H1 (cell line): ENCODE measurements at regions not wholly inside any gene's neighbourhood (a gene's known extent, or its start where the extent isn't known, plus 50 kb on each side); places are given as distances from the start of the nearest gene placed in this dataset.

ENCODE experiments used
- CTCF ChIA-PET: fragments of 300-600 bp; sonication (Branson Sonifier 250); formaldehyde crosslinking; loops from one replicate; lab custom pipeline; 2021; ENCODE audit not compliant: partially characterized antibody; lab: Charles Lee
- POLR2A ChIA-PET: fragments of 300-600 bp; sonication (Branson Sonifier 250); formaldehyde crosslinking; loops from one replicate; lab custom pipeline; 2021; ENCODE audit warnings: inconsistent platforms; ENCODE audit not compliant: partially characterized antibody; lab: Charles Lee
- DNase-seq, 2 experiments: peaks; one replicate each; pipeline versions ENCODE4 v3.0.0 to v3.0.0-alpha.2; 2010 to 2022; ENCODE audit warnings: low spot score in 2 of 2, low read depth in 1 of 2, mixed read lengths in 1 of 2
- FAIRE-seq: peaks from 2 replicates; lab custom pipeline; 2011; peaks lifted over from hg19 to GRCh38; lab: Jason Lieb, UNC
- H2AFZ ChIP-seq: 2 replicates; pipeline ENCODE4 v1.8.1; 2012; ENCODE audit warnings: low read length, inconsistent platforms
- H2AK5ac ChIP-seq: 2 replicates; pipeline ENCODE4 v1.6.1; 2013; ENCODE audit warnings: low read depth, low read length
- H2BK120ac ChIP-seq: replicated peaks from 2 replicates; pipeline ENCODE3; 2013; ENCODE audit warnings: low read depth, low read length, inconsistent platforms
- H2BK12ac ChIP-seq: 2 replicates; pipeline ENCODE4 v1.6.1; 2013; ENCODE audit warnings: low read depth, low read length
- H2BK15ac ChIP-seq: 2 replicates; pipeline ENCODE4 v1.6.1; 2013; ENCODE audit warnings: low read length
- H2BK20ac ChIP-seq: 2 replicates; pipeline ENCODE4 v1.6.1; 2013; ENCODE audit warnings: low read length
- H2BK5ac ChIP-seq: 2 replicates; pipeline ENCODE4 v1.6.1; 2013; ENCODE audit warnings: low read depth, low read length
- H3K14ac ChIP-seq: 2 replicates; pipeline ENCODE4 v1.6.1; 2013; ENCODE audit warnings: inconsistent platforms; ENCODE audit not compliant: insufficient read length
- H3K18ac ChIP-seq: 2 replicates; pipeline ENCODE4 v1.6.1; 2013; ENCODE audit warnings: low read length; ENCODE audit errors: extremely low read depth
- H3K23ac ChIP-seq: 2 replicates; pipeline ENCODE4 v1.6.1; 2013; ENCODE audit warnings: inconsistent platforms; ENCODE audit not compliant: insufficient read length
- H3K23me2 ChIP-seq: 2 replicates; pipeline ENCODE4 v1.6.1; 2013; ENCODE audit warnings: low read depth, low read length
- H3K27ac ChIP-seq: 2 replicates; pipeline ENCODE4 v1.6.1; 2011; ENCODE audit warnings: low read depth, low read length, inconsistent platforms
- H3K27me3 ChIP-seq, 4 experiments: replicated peaks in 1 of 4; 1 replicate in 1 of 4; 2 replicates in 3 of 4; pipeline versions ENCODE4 v1.6.1 to v1.8.1; 2011 to 2013; ENCODE audit warnings: low read length in 3 of 4, mild to moderate bottlenecking in 3 of 4, inconsistent platforms in 2 of 4, mixed read lengths in 2 of 4, moderate library complexity in 1 of 4; ENCODE audit not compliant: control insufficient read depth in 3 of 4, insufficient read depth in 3 of 4; ENCODE audit errors: extremely low read depth in 1 of 4
- H3K36me3 ChIP-seq, 4 experiments: 2 replicates each; pipeline versions ENCODE4 v1.6.1 to v1.8.1; 2011 to 2013; ENCODE audit warnings: mild to moderate bottlenecking in 4 of 4, low read length in 3 of 4, moderate library complexity in 2 of 4, control low read depth in 1 of 4, inconsistent platforms in 1 of 4; ENCODE audit not compliant: insufficient read depth in 4 of 4, control insufficient read depth in 2 of 4
- H3K4ac ChIP-seq: replicated peaks from 2 replicates; pipeline ENCODE3; 2013; ENCODE audit warnings: low read length, low read depth, mixed read lengths, inconsistent platforms; ENCODE audit not compliant: insufficient read length
- H3K4me1 ChIP-seq, 4 experiments: replicated peaks in 1 of 4; 1 replicate in 1 of 4; 2 replicates in 3 of 4; pipeline versions ENCODE4 v1.6.1 to v1.8.1; 2011 to 2013; ENCODE audit warnings: low read length in 3 of 4, inconsistent platforms in 2 of 4, mixed read lengths in 1 of 4; ENCODE audit not compliant: insufficient read depth in 4 of 4, control insufficient read depth in 3 of 4
- H3K4me2 ChIP-seq, 2 experiments: 2 replicates each; pipeline versions ENCODE4 v1.6.1 to v1.8.1; 2011 to 2013; ENCODE audit warnings: low read depth in 2 of 2, low read length in 2 of 2, control low read depth in 1 of 2, inconsistent platforms in 1 of 2, mild to moderate bottlenecking in 1 of 2; ENCODE audit not compliant: insufficient read depth in 1 of 2
- H3K4me3 ChIP-seq, 4 experiments: fragments of 200-600, 300-600 bp in 1 of 4; sonication (generic), shearing (Covaris generic), sonication (Bioruptor Twin) in 1 of 4; 2 replicates each; pipeline versions ENCODE4 v1.5.1 to v1.8.1; 2011 to 2016; ENCODE audit warnings: low read length in 4 of 4, low read depth in 3 of 4, control low read depth in 2 of 4, inconsistent platforms in 2 of 4, mild to moderate bottlenecking in 2 of 4, mixed read lengths in 1 of 4, moderate library complexity in 1 of 4; ENCODE audit not compliant: insufficient read depth in 2 of 4; ENCODE audit errors: extremely low read depth in 1 of 4
- H3K56ac ChIP-seq: replicated peaks from 2 replicates; pipeline ENCODE3; 2013; ENCODE audit warnings: low read depth, mild to moderate bottlenecking, mixed read lengths, low read length, inconsistent platforms; ENCODE audit not compliant: insufficient read length
- H3K79me1 ChIP-seq: 2 replicates; pipeline ENCODE4 v1.6.1; 2013; ENCODE audit warnings: low read depth, low read length, control low read depth
- H3K79me2 ChIP-seq, 2 experiments: 2 replicates each; pipeline versions ENCODE4 v1.6.1 to v1.8.1; 2012 to 2013; ENCODE audit warnings: low read length in 2 of 2, mild to moderate bottlenecking in 2 of 2, inconsistent platforms in 1 of 2; ENCODE audit not compliant: insufficient read depth in 2 of 2, control insufficient read depth in 1 of 2
- H3K9ac ChIP-seq, 4 experiments: replicated peaks in 1 of 4; 1 replicate in 1 of 4; 2 replicates in 3 of 4; pipeline versions ENCODE4 v1.6.1 to v1.8.1; 2011 to 2013; ENCODE audit warnings: low read depth in 3 of 4, low read length in 3 of 4, control low read depth in 2 of 4, mild to moderate bottlenecking in 2 of 4, moderate library complexity in 2 of 4, inconsistent platforms in 1 of 4; ENCODE audit errors: extremely low read depth in 1 of 4
- H3K9me3 ChIP-seq, 2 experiments: 2 replicates each; pipeline versions ENCODE4 v1.6.1 to v1.8.1; 2012 to 2013; ENCODE audit warnings: mild to moderate bottlenecking in 2 of 2, moderate library complexity in 2 of 2, control low read depth in 1 of 2, inconsistent platforms in 1 of 2, low read depth in 1 of 2, low read length in 1 of 2, mixed read lengths in 1 of 2; ENCODE audit not compliant: insufficient read depth in 2 of 2
- H4K20me1 ChIP-seq, 2 experiments: replicated peaks in 1 of 2; 2 replicates each; pipeline versions ENCODE3 to v1.8.1; 2011 to 2013; ENCODE audit warnings: inconsistent platforms in 2 of 2, low read length in 2 of 2, mild to moderate bottlenecking in 1 of 2; ENCODE audit not compliant: insufficient read depth in 2 of 2, control insufficient read depth in 1 of 2
- H4K5ac ChIP-seq: 2 replicates; pipeline ENCODE4 v1.6.1; 2013; ENCODE audit warnings: low read length, low read depth, mixed read lengths, inconsistent platforms; ENCODE audit not compliant: insufficient read length
- H4K8ac ChIP-seq: 2 replicates; pipeline ENCODE4 v1.8.0; 2013; ENCODE audit warnings: mild to moderate bottlenecking, moderate library complexity, low read length, inconsistent platforms; ENCODE audit not compliant: insufficient read depth; ENCODE audit errors: extremely low read depth
- H4K91ac ChIP-seq: replicated peaks from 2 replicates; pipeline ENCODE3; 2013; ENCODE audit warnings: low read length, mixed read lengths, inconsistent platforms; ENCODE audit not compliant: insufficient read length
- BACH1 ChIP-seq: IDR thresholded peaks from 2 replicates; pipeline ENCODE4 v1.6.1; 2012; ENCODE audit warnings: low read length, improper control_type of control experiment
- MAFK ChIP-seq: IDR thresholded peaks from 2 replicates; pipeline ENCODE4 v1.6.1; 2012; ENCODE audit warnings: low read depth, mild to moderate bottlenecking, improper control_type of control experiment, low read length
- NANOG ChIP-seq: IDR thresholded peaks from 2 replicates; pipeline ENCODE4 v1.6.1; 2011; ENCODE audit warnings: low read length, low read depth, mild to moderate bottlenecking, inconsistent platforms; ENCODE audit not compliant: insufficient read depth, poor library complexity, severe bottlenecking
- NRF1 ChIP-seq: IDR thresholded peaks from 2 replicates; pipeline ENCODE4 v1.6.1; 2011; ENCODE audit warnings: mild to moderate bottlenecking, low read depth, low read length, improper control_type of control experiment
- RFX5 ChIP-seq: IDR thresholded peaks from 2 replicates; pipeline ENCODE4 v1.6.1; 2011; ENCODE audit warnings: low read depth, low read length, improper control_type of control experiment, borderline replicate concordance
- SIX5 ChIP-seq: IDR thresholded peaks from 2 replicates; pipeline ENCODE4 v1.6.1; 2011; ENCODE audit warnings: mild to moderate bottlenecking, low read depth, low read length
- TBP ChIP-seq: IDR thresholded peaks from 2 replicates; pipeline ENCODE4 v1.6.1; 2011; ENCODE audit warnings: low read depth, low read length, improper control_type of control experiment
- ZNF274 ChIP-seq: IDR thresholded peaks from 2 replicates; pipeline ENCODE4 v1.7.0; 2012; ENCODE audit warnings: low read length, borderline replicate concordance; ENCODE audit errors: extremely low read depth

- Histone ChIP-seq H3K4me2 (no peak overlapping the region), H2BK120ac (no peak overlapping the region), H2BK5ac (no peak overlapping the region), H3K4ac (no peak overlapping the region), H2BK15ac (no peak overlapping the region), H3K23me2 (no peaks in the 10 kb centered on the region), H4K5ac (no peak overlapping the region), H3K23ac (no peak overlapping the region), H3K9ac (no peak overlapping the region), H3K14ac (no peak overlapping the region), H4K91ac (no peak overlapping the region), H3K56ac (no peak overlapping the region), H3K4me1 (no peaks in the 10 kb centered on the region), H3K27me3 (no peaks in the 10 kb centered on the region), H2AK5ac (no peak overlapping the region), H2BK20ac (no peak overlapping the region), H3K9me3 (peaks cover 9 to 10% of the 10 kb centered on the region in 2 experiments; a peak in 3 of 4 replicates), H3K27ac (no peak overlapping the region), H2BK12ac (no peak overlapping the region), H3K36me3 (no peaks in the 10 kb centered on the region), H4K20me1 (no peaks in the 10 kb centered on the region), H3K18ac (no peak overlapping the region), H4K8ac (no peak overlapping the region), H3K4me3 (no peak overlapping the region), H3K79me1 (no peaks in the 10 kb centered on the region), H2AFZ (no peak overlapping the region), H3K79me2 (no peaks in the 10 kb centered on the region)
- ChIA-PET POLR2A (no interaction called here), CTCF (no interaction called here)
- no peak for DNase-seq
- FAIRE-seq, result no peak
- TF ChIP-seq ZNF274, result no peak
- TF ChIP-seq NANOG, result no peak
- TF ChIP-seq RFX5, result no peak
- no peak for TF ChIP-seq SIX5
- no peak for TF ChIP-seq TBP
- TF ChIP-seq BACH1, result no peak
- TF ChIP-seq NRF1, result no peak
- TF ChIP-seq MAFK, result no peak
Observed at GRCh38 chr6:156485150-156485549, 292.0 kb upstream of the ARID1B start.
